HFF-Myc (cell line): ENCODE measurements at regions not wholly inside any gene's neighbourhood (a gene's known extent, or its start where the extent isn't known, plus 50 kb on each side); places are given as distances from the start of the nearest gene placed in this dataset.
A peak's percentile ranks its signal among the peaks of the same experiment; 100 is the strongest.
"Not testable (repeated sequence)": the region's sequence is repeated elsewhere in the genome, so short reads cannot be mapped to it uniquely, and the experiment has no call there.

Experiments used
- DNase-seq: peaks from one replicate; pipeline ENCODE4 v3.0.0-alpha.2; 2011; ENCODE audit warnings: low read depth; ENCODE audit errors: extremely low read depth
- H3K4me3 ChIP-seq: replicated peaks from 2 replicates; pipeline ENCODE4 v1.5.1; 2011; ENCODE audit warnings: low read depth, mild to moderate bottlenecking, control low read depth, low read length
- TF ChIP-seq, protein P1 (sequence below): IDR thresholded peaks from 2 replicates; pipeline ENCODE4 v1.5.1; 2012; ENCODE audit warnings: mild to moderate bottlenecking, low read depth, low read length, control low read depth; ENCODE audit errors: missing control alignments

DNA sequence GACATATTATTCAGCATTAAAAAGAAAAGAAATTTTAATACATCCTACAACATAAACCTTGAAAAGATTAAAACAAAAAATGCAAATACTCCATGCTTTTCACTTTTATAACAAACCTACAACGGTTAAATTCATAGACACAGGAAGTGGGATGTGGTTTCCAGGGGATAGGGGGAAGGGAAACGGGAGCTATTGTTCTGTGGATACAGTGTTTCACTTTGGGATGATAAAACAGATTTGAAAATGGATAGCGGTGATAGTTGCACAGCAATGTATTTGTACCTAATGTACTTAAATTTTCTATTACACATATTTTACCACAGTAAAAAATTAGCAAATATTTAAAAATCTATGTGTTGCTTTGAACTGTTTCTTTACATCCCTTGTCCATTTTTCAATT lies 368.0 kb downstream of the CDY2B start:
- H3K4me3 ChIP-seq, DNase-seq: not testable (repeated sequence)

- not testable (repeated sequence) for DNase-seq, H3K4me3 ChIP-seq
Measured at GRCh38 chrY:17511476-17511875, 368.5 kb downstream of the CDY2B start.

GRCh38 chrY:17505834-17506233 lies 374.2 kb downstream of the CDY2B start:
- H3K4me3 ChIP-seq: not testable (repeated sequence)

DNA sequence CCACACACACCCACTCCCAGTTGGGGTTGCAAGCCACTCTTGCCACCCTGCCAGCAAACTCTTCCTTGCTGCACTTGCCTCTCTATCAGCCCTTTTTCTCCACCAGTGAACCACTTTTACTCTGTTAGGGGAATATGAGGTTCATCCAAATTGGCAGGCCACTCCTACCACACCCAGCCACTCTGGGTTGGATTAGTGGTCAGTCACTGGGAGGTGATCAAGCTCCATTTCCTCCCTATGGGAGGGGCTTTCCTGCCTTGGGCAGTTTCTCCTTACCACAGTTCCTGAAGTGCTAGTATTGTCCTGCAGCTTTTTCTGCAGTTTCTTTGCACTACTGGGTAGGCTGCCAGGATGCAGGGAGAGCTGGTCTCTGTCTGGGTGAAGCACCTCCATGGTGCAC lies 395.3 kb downstream of the CDY2B start:
- not testable (repeated sequence) for DNase-seq, H3K4me3 ChIP-seq

More at GRCh38 chrY:17505834-17506233, 374.2 kb downstream of the CDY2B start:
- DNase-seq: not testable (repeated sequence)

- not testable (repeated sequence) for DNase-seq, H3K4me3 ChIP-seq
Measured at GRCh38 chrY:17484157-17484556, 395.9 kb downstream of the CDY2B start.

- not testable (repeated sequence) for DNase-seq, H3K4me3 ChIP-seq
Measured at GRCh38 chrY:17481389-17482022, 398.5 kb downstream of the CDY2B start.

DNA sequence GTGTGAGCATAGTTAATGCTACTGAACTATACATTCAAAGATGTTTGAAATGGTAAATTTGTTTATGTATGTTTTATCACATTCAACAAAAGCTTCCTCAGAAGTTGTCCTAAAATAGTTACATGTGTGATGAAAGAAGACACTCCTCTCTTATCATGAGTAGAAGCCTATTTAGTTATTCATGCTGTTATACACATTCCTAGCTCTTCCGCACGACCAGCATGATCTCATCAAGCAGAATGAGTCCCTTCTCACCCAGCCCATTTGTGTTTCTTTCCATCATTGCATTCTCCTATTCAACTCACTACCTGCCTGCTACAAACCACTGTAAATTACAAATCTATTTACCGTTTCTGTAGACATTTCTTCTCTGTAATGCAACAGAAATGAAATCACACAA lies 408.0 kb downstream of the CDY2B start:
- DNase-seq: not testable (repeated sequence)

GRCh38 chrY:17459753-17460152 lies 420.3 kb downstream of the CDY2B start:
- not testable (repeated sequence) for H3K4me3 ChIP-seq, DNase-seq

More for the DNA sequence above, 408.0 kb downstream of the CDY2B start:
- H3K4me3 ChIP-seq: not testable (repeated sequence)

- no peak overlapping the region for H3K4me3 ChIP-seq
- DNase-seq: no peak
- TF ChIP-seq, protein P1, sequence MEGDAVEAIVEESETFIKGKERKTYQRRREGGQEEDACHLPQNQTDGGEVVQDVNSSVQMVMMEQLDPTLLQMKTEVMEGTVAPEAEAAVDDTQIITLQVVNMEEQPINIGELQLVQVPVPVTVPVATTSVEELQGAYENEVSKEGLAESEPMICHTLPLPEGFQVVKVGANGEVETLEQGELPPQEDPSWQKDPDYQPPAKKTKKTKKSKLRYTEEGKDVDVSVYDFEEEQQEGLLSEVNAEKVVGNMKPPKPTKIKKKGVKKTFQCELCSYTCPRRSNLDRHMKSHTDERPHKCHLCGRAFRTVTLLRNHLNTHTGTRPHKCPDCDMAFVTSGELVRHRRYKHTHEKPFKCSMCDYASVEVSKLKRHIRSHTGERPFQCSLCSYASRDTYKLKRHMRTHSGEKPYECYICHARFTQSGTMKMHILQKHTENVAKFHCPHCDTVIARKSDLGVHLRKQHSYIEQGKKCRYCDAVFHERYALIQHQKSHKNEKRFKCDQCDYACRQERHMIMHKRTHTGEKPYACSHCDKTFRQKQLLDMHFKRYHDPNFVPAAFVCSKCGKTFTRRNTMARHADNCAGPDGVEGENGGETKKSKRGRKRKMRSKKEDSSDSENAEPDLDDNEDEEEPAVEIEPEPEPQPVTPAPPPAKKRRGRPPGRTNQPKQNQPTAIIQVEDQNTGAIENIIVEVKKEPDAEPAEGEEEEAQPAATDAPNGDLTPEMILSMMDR: peak; percentile 47
Measured at GRCh38 chrY:17430570-17431166, 449.4 kb downstream of the CDY2B start.

DNA sequence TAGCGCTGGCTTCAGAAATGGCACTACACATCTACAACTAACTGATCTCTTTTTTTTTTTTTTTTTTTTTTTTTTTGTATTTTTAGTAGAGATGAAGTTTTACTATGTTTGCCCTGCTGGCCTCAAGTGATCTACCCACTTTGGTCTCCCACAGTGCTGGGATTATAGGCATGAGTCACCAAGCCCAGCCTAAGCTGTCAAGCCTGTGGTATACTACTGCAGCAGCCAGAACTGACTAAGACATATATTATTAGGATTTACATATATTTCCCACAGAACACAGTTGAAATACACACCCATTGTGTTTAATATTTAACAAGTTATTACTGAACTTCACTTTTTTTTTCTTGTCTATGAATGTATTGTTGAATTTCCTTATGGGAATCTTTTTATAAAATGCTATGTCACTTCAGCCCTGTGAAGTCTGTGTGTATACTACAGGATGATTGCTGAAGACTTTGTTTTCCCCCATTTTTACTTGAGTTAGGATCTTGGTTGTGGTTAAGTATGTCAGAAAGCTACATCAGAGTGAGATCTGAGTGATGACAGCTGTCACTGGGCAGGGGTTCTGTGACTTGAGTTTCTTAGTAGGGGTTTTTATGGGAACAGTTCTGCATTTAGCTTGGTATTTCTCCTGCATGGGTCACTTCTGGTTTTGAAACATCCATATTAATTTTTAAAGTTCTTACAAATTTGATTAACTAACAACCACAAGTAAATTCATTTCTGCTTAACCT lies 481.5 kb downstream of the CDY2B start:
- DNase-seq: no peak
- TF ChIP-seq, protein P1: no peak
- no peak overlapping the region for H3K4me3 ChIP-seq

GRCh38 chrY:17397659-17398058 lies 482.4 kb downstream of the CDY2B start:
- TF ChIP-seq, protein P1: no peak
- no peak overlapping the region for H3K4me3 ChIP-seq
- no peak for DNase-seq
